AG20443 (cell line): ENCODE measurements at regions not wholly inside any gene's neighbourhood (a gene's known extent, or its start where the extent isn't known, plus 50 kb on each side); places are given as distances from the start of the nearest gene placed in this dataset.

Experiments
- DNase-seq: peaks from one replicate; pipeline ENCODE4 v3.0.0; 2012; ENCODE audit warnings: low spot score, mixed read lengths

DNA sequence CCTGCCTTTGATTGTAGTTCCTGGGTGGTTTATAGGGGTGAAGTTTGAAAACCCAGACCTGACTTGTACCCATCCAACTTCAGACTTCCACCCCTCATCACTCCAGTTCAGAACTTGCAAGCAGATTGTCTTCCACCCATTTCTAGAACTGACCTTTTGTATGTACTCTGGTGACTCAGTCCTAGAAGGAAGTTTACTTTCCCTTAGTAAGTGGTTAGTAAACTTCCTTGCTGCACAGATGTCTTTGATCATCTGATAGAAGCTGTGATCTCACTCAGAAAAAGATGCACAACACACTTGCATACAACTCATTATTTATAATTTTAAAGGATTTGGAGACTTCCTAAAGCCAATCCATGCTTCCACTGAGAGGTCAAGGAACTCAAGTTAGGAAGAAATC is 368.0 kb downstream of the MFSD1 start:
- DNase-seq, result peak; percentile 60

GRCh38 chr3:159170436-159171003 is 368.7 kb downstream of the MFSD1 start:
- peak; percentile 52 for DNase-seq

- DNase-seq, result no peak
Measured at GRCh38 chr3:159171333-159171732, 369.5 kb downstream of the MFSD1 start.

GRCh38 chr3:159172473-159172872 is 370.6 kb downstream of the MFSD1 start:
- DNase-seq, result no peak

DNA sequence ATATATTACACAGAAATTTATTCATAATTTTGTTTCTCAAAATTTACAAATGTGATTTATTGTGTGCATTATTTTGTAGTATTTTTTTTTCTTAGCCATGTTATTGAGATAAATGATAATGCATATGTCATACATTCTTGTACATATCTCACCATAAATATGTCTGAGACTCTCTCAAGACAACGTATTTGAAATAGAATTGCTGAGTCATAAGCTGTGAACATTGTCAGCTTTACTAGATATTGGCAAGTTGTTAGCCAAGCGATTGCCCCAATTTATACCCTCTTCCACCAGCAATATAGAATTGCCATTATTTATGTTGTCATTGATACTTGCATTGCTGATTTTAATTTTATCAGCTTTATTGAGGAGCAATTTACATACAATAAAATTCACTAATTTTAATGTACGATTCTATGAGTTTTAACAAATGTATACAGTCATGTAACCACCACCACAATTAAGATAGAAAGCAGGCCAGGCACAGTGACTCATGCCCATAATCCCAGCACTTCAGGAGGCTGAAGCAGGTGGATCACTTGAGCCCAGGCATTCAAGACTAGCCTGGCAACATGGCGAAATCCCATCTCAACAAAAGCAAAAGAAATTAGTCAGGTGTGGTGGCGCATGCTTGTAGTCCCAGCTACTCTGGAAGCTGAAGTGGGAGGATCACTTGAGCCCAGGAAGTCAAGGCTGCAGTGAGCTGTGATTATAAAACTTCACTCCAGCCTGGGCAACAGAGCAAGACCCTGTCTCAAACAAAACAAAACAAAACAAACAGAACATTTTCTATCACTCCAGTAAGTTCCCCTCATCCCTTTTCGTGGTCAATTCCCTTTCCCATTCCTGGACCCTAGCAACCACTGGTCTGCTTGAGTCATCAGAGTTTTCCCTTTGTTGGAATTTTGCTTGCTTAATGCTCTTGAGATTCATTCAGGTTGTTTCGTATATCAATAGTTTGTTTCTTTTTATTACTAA is 373.1 kb downstream of the MFSD1 start:
- DNase-seq, result no peak

- no peak for DNase-seq
Measured at GRCh38 chr3:159178209-159178897, 376.5 kb downstream of the MFSD1 start.

DNA sequence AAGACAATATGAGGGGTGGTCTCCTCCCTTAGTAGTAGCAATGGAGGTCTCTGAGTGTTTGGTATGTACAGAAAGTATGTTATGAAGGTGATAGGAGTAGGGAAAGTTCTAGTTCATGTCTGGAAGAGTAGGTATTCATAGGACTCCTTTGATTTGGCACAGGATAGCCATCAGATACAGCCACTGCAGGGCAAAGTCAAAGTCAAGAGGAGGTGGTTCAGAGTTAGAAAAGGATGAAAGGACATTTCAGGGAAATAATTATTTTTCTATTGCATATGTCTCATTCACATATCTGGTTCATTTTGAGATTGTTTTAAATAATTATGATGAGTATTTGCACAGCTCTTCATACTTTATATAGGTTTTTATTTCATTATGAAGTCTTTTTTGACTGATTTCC is 381.1 kb downstream of the MFSD1 start:
- no peak for DNase-seq

- peak; percentile 21 for DNase-seq
Measured at GRCh38 chr3:159185443-159186050, 383.7 kb downstream of the MFSD1 start.

DNA sequence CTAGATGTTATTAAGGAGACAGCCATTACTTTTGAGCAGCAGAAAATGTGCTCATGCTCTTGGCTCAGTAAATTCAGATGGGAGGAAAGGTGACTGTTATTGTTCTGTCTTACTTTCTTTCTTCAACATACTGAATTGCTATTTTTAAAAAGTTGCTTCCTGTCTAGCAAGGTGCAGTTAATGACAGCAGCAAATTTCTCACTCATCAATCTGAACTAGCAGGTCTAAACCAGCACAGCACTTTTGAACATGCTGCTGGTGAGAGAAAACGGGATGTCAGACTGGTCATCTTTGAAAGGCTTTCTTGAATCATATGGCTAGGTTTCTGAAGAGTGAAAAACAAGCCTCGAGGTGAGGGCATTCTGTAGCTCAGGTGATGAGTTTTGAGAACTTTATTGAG is 384.7 kb downstream of the MFSD1 start:
- no peak for DNase-seq

- DNase-seq, result no peak
Measured at GRCh38 chr3:159187232-159187631, 385.4 kb downstream of the MFSD1 start.

GRCh38 chr3:159187706-159188105 is 385.9 kb downstream of the MFSD1 start:
- no peak for DNase-seq

GRCh38 chr3:159189994-159190669 is 388.3 kb downstream of the MFSD1 start:
- DNase-seq, result peak; percentile 47

GRCh38 chr3:159191447-159191846 is 389.6 kb downstream of the MFSD1 start:
- DNase-seq, result peak; percentile 35

GRCh38 chr3:159196359-159196758 is 394.5 kb downstream of the MFSD1 start:
- DNase-seq, result no peak

DNA sequence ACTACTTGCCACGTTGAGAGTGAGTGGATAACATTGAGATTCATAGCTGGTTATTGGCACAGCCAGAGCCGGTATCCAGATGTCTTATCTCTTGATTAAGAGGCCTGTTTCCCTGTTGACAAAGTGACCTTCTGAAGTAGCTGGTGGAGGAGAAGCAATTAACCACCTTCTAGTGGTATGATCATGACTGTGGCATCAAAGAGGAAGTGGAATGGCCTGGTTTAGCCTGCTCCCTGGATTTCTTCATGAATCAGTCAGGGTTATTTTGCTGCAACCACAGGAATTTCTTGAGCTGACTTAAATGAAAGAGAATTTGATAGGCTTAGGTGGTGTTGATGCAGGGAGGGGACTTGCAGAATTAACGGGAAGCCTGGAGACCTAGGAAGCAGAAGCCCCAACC is 398.3 kb downstream of the MFSD1 start:
- peak; percentile 82 for DNase-seq

DNA sequence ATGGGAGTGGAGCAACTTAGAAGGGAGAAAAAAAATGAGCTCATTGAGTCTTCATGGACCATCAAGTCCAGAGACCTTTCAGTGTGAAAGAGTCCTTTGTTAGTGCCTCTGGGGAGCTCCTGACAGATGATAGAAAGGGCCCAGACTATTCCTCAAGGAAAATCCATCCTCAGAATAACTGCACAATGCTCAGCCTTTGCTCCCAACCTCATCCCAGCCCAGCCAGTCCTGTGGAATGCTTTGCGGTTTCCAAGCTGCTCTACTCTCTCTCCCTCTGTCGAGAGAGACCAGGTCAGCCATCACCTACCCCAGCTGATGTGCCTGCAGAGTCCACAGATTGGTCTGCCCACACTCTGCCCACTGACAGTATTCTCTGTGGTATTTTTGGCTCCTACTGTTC is 406.2 kb downstream of the MFSD1 start:
- DNase-seq, result peak; percentile 47

GRCh38 chr3:159209459-159209858 is 407.6 kb downstream of the MFSD1 start:
- DNase-seq, result no peak

DNA sequence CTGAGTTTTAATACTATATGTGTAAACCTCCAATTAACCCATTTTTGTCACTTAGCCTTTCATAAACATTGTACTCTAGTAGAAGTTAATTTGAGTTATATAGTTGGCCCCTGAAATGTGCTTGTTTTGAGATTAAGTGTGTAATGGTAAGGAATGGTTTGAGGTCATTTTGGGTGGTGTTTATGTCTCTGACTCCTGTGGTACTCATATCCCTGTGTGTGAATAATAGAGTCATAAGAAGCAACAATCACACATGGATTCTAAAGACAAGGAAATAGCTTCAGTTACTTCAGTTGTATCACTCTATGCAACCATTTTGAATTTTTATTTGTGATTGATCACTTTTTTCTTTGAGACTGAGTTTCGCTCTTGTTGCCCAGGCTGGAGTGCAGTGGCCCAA is 408.5 kb downstream of the MFSD1 start:
- DNase-seq, result no peak

GRCh38 chr3:159216311-159216710 is 414.5 kb downstream of the MFSD1 start:
- no peak for DNase-seq

DNA sequence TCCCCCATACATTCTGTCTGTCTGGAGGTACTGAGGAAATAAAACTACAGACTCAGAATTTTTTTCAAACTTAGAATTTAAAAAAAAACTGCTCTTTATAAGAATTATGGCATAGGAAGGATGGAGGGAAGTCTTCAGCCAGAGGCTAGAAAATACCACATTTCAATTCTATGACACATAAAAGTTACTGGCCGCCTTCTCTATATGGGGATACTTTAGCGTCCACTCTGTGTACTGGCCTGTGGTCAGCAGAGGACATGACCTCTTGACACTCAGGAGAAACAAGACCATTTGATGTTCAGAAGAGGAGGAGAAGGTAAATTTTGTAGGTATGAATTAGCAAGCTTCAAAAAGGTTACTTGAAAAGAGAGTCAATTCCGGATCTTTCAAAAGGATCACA is 417.4 kb downstream of the MFSD1 start:
- DNase-seq, result no peak

DNA sequence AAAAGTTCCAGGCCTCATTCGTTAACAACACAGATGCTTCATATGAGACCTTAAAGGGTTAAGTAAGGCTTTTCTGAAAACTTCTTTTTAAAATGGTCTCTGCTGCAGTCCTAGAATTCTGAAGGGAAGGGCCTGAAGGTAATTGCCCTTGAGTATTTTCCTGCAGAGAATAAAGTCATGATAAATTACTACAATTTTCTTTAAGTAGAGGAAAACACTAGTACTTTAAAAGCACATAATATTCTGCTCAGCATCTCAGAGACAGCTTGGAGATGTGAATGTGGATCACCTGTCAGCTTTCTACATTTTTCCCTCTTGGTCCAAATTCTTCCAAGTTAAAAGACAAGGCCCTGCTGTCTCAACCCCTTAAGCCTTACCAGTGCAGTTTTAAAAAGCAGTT is 419.5 kb downstream of the MFSD1 start:
- DNase-seq, result no peak

GRCh38 chr3:159229116-159229680 is 427.3 kb downstream of the MFSD1 start:
- DNase-seq, result no peak
